ENCODE measurements at regions not wholly inside any gene's neighbourhood (a gene's known extent, or its start where the extent isn't known, plus 50 kb on each side); places are given as distances from the start of the nearest gene placed in this dataset.
A peak's percentile ranks its signal among the peaks of the same experiment; 100 is the strongest.
"Not testable (repeated sequence)": the region's sequence is repeated elsewhere in the genome, so short reads cannot be mapped to it uniquely, and the experiment has no call there.

- DNase-seq (ENCODE audit: low spot score) = no peak
These were observed 260.3 kb downstream of the MYCN start for GRCh38 chr2:16200554-16201193.

- no peak for DNase-seq (ENCODE audit: low spot score)
These were observed 259.7 kb downstream of the MYCN start for GRCh38 chr2:16199882-16200553.

GRCh38 chr2:16199241-16199640, 258.9 kb downstream of the MYCN start:
- not testable (repeated sequence) for DNase-seq (ENCODE audit: low spot score)

DNA sequence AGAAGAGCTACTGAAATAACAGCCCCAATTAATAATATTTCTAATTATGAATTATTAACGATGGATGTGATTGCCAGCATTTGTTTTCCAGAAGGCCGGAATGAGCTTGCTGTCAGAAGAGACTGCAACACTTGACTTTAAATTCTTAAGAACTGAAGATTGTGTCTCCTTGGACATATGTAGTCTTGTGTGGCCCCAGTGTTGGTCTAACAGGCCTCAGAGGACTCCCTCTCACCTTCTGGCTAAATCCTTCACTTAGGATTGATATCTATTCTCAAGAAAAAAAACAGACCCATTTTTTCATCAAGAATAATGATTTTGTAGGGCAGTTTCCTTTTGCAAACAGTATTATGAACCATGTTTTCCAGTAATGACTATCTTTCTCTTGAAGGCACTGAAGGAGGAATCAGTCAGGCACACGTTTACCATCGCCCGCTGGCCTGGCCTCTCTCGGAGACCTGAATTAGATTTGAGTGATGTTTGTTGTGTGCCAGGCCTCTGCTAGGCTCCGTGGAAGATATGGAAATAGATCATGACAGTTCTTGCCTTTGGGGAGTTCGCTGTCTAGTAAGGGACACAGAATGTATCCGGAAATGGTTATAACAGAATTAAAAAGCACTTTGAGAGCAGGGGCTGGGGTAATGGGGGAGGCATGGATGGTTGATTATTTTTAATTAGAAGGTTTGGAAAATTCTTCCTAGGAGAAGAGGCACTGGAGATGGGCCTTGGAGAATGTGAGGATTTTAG, 258.0 kb downstream of the MYCN start:
- DNase-seq (ENCODE audit: low spot score) = no peak

- no peak for DNase-seq (ENCODE audit: low spot score)
These were observed 257.3 kb downstream of the MYCN start for GRCh38 chr2:16197504-16198147.

DNA sequence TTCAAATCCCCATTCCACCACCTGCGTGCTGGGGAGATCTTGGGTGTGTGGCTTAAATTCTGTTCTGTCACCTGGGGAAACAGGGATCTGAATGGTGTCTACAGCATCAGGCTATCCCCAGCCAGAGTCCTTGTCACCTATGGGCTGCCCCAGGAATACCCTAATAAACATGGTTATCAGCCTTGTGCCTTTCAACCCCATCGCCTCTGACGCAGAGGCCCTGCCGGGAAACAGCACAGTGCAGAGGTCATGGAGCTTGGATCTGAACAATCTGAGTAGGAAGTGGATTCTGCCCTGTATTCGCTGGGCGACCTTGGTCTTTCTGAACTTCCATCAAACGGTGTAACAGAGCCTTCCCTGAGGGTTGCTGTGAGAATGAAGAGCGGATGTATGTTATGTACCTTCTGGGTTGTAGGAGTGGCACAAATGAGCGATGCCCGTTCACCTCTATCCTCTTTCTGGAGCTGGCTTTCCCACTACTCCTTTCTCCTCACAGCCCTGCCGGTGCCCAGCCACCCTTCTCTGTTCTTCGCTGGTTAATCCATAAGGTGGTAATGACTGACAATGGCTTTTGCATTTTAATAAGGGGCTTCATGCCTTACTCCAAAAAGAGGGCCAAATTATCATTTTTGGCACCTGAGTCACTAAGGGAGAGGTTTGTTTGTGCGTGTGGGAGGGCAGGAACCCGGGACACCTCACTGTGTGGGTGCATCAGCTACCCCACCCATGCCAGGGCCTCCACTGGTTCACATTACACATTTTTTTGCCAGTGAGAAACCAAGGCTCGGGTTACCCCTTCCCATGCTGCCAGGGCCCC, 256.5 kb downstream of the MYCN start:
- DNase-seq (ENCODE audit: low spot score) = peak; percentile 26

GRCh38 chr2:16195681-16196070, 255.3 kb downstream of the MYCN start:
- no peak for DNase-seq (ENCODE audit: low spot score)

GRCh38 chr2:16194931-16195680, 254.8 kb downstream of the MYCN start:
- DNase-seq (ENCODE audit: low spot score) = no peak

DNA sequence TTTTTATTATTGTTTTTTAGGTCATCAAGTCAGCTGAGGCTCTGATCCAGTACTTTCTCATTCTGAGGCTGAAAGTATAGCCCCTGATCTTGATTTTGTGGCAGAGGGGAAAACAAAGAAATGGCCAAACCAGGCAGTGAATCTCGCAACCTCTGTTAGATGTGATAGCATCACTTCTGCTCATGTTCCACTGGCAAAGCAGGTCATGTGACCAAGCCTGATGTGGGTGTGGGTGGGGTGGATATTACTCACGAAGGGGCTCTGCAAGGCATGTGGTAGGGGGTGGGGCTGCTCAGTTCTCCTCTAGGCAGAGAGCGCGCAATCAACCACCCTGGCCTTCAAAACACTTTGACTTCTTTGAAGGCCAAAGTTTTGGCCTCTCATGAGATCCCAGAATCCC, 254.2 kb downstream of the MYCN start:
- no peak for DNase-seq (ENCODE audit: low spot score)

GRCh38 chr2:16194096-16194390, 253.7 kb downstream of the MYCN start:
- DNase-seq (ENCODE audit: low spot score) = no peak

GRCh38 chr2:16192416-16193216, 252.3 kb downstream of the MYCN start:
- no peak for DNase-seq (ENCODE audit: low spot score)

DNA sequence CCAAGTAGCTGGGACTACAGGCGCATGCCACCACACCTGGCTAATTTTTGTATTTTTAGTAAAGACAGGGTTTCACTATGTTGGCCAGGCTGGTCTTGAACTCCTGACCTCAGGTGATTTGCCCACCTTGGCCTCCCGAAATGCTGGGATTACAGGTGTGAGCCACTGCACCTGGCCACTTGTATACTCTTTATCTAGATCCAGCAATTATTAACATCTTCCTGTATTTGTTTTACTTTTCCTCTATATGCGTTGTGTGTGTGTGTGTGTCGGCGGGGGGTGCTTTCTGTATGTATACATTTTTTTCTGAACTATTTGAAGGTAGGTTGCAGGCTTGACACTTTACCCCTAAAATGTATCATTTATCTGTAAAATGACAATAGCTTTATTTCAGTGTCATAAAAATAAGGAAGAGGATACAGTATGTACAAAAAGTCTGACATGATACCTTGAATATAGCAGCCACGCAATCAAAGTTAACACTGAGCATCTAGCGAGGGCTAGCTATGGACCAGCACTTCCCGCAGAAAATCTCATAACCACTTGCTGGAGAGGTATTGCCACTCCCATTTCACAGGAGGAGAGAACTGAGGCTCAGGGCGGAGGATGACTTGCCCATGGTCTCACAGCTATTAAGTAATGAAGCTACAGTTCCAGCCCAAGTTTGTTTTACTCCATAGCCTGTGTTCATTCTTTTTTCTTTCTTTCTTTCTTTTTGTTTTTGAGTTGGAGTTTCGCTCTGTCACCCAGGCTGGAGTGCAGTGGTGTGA, 251.3 kb downstream of the MYCN start:
- no peak for DNase-seq (ENCODE audit: low spot score)

- no peak for DNase-seq (ENCODE audit: low spot score)
These were observed 250.3 kb downstream of the MYCN start for GRCh38 chr2:16190446-16191270.

- DNase-seq (ENCODE audit: low spot score) = no peak
These were observed 249.4 kb downstream of the MYCN start for GRCh38 chr2:16189836-16190160.

- no peak for DNase-seq (ENCODE audit: low spot score)
These were observed 248.9 kb downstream of the MYCN start for GRCh38 chr2:16189029-16189835.

DNA sequence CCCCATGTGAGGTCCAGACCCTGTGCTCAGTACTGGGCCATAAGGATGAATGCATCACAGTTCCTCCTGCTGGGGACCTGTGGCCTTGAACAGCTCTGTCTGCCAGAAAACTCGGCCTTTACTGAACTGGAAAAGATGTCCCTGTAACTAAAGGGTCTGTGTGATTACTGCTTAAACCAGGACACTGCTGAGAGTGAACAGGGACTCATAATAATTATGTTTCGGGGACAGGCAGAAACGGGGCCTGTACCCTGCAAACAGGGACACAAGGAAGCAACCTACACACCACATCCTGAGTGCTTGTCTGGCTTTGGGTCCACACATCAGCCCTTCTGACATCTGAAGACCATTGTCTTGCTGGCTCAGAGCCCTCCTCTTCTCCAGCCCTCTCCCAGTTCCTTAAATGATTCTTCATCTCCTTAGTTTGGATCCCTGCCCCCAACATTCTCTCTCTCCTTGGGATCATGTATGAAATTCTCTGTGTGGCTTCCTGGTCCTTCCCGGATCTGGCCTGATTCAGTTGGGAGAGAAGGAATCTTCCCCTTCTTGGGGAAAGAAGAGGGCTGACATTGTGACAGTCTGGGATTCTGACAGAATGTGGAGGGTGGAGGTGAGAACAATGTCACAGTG, 248.0 kb downstream of the MYCN start:
- no peak for DNase-seq (ENCODE audit: low spot score)

- no peak for DNase-seq (ENCODE audit: low spot score)
These were observed 247.1 kb downstream of the MYCN start for GRCh38 chr2:16187482-16187817.

Measured in HuH-7 (cell line).